ENCODE measurements at regions not wholly inside any gene's neighbourhood (a gene's known extent, or its start where the extent isn't known, plus 50 kb on each side); places are given as distances from the start of the nearest gene placed in this dataset.

- Histone ChIP-seq H3K27me3 (no peaks in the 10 kb centered on the region), H3K9me3 (ENCODE audit: low read depth) (no peaks in the 10 kb centered on the region), H3K27ac (no peak overlapping the region), H3K4me3 (no peak overlapping the region), H3K4me1 (ENCODE audit: low read depth) (no peaks in the 10 kb centered on the region), H3K36me3 (no peaks in the 10 kb centered on the region)
- no peak for TF ChIP-seq CTCF (IDR thresholded peaks at IDR 0.05; ENCODE audit: low read depth, low read length)
- peak in 1 of 2 donors; percentile 25 for DNase-seq (ENCODE audit: low read depth in 1 of 2, low spot score in 1 of 2)
These were observed 136.4 kb upstream of the NDN start for GRCh38 chr15:23823508-23823907.

GRCh38 chr15:23828786-23829185, 141.7 kb upstream of the NDN start:
- H3K4me3 ChIP-seq = no peak overlapping the region
- no peak overlapping the region for H3K27ac ChIP-seq
- H3K9me3 ChIP-seq (ENCODE audit: low read depth) = no peaks in the 10 kb centered on the region
- H3K27me3 ChIP-seq = no peaks in the 10 kb centered on the region
- no peaks in the 10 kb centered on the region for H3K36me3 ChIP-seq
- no peaks in the 10 kb centered on the region for H3K4me1 ChIP-seq (ENCODE audit: low read depth)
- TF ChIP-seq CTCF (IDR thresholded peaks at IDR 0.05; ENCODE audit: low read depth, low read length) = no peak
- DNase-seq (ENCODE audit: low read depth in 1 of 2, low spot score in 1 of 2) = no peak

- H3K27ac ChIP-seq = no peak overlapping the region
- H3K4me3 ChIP-seq = no peak overlapping the region
- no peak for DNase-seq (ENCODE audit: low read depth in 1 of 2, low spot score in 1 of 2)
- no peaks in the 10 kb centered on the region for H3K9me3 ChIP-seq (ENCODE audit: low read depth)
- H3K4me1 ChIP-seq (ENCODE audit: low read depth) = no peaks in the 10 kb centered on the region
- TF ChIP-seq CTCF (IDR thresholded peaks at IDR 0.05; ENCODE audit: low read depth, low read length) = no peak
- H3K27me3 ChIP-seq = no peaks in the 10 kb centered on the region
- no peaks in the 10 kb centered on the region for H3K36me3 ChIP-seq
These were observed 148.8 kb upstream of the NDN start for GRCh38 chr15:23835953-23836352.

GRCh38 chr15:23839893-23840474, 152.9 kb upstream of the NDN start:
- no peaks in the 10 kb centered on the region for H3K4me1 ChIP-seq (ENCODE audit: low read depth)
- H3K27ac ChIP-seq = no peak overlapping the region
- no peaks in the 10 kb centered on the region for H3K9me3 ChIP-seq (ENCODE audit: low read depth)
- no peak for TF ChIP-seq CTCF (IDR thresholded peaks at IDR 0.05; ENCODE audit: low read depth, low read length)
- DNase-seq (ENCODE audit: low read depth in 1 of 2, low spot score in 1 of 2) = no peak
- no peaks in the 10 kb centered on the region for H3K36me3 ChIP-seq
- H3K4me3 ChIP-seq = no peak overlapping the region
- no peaks in the 10 kb centered on the region for H3K27me3 ChIP-seq

- H3K36me3 ChIP-seq = no peaks in the 10 kb centered on the region
- H3K27ac ChIP-seq = no peak overlapping the region
- H3K4me1 ChIP-seq (ENCODE audit: low read depth) = no peaks in the 10 kb centered on the region
- no peak for DNase-seq (ENCODE audit: low read depth in 1 of 2, low spot score in 1 of 2)
- H3K27me3 ChIP-seq = no peaks in the 10 kb centered on the region
- H3K4me3 ChIP-seq = no peak overlapping the region
- no peak for TF ChIP-seq CTCF (IDR thresholded peaks at IDR 0.05; ENCODE audit: low read depth, low read length)
- no peaks in the 10 kb centered on the region for H3K9me3 ChIP-seq (ENCODE audit: low read depth)
These were observed 159.1 kb upstream of the NDN start for GRCh38 chr15:23846218-23846617.

- Histone ChIP-seq H3K36me3 (no peaks in the 10 kb centered on the region), H3K4me1 (ENCODE audit: low read depth) (no peaks in the 10 kb centered on the region), H3K27ac (no peak overlapping the region), H3K9me3 (ENCODE audit: low read depth) (no peaks in the 10 kb centered on the region), H3K4me3 (no peak overlapping the region), H3K27me3 (no peaks in the 10 kb centered on the region)
- DNase-seq (ENCODE audit: low read depth in 1 of 2, low spot score in 1 of 2) = no peak
- TF ChIP-seq CTCF (IDR thresholded peaks at IDR 0.05; ENCODE audit: low read depth, low read length) = no peak
These were observed 163.6 kb upstream of the NDN start for GRCh38 chr15:23850666-23851065.
